GM23338 (cell line): ENCODE measurements at regions not wholly inside any gene's neighbourhood (a gene's known extent, or its start where the extent isn't known, plus 50 kb on each side); places are given as distances from the start of the nearest gene placed in this dataset.
A peak's percentile ranks its signal among the peaks of the same experiment; 100 is the strongest.

Source experiments
- ATAC-seq: fragments of 200-7000 bp; cut with Tn5 transposase; 3 replicates; pipeline ENCODE4 v1.9.1; 2020
- DNase-seq: peaks from one replicate; pipeline ENCODE4 v3.0.0-alpha.2; 2015; ENCODE audit warnings: low spot score
- H2AFZ ChIP-seq: fragments of 200-600 bp; sonication (generic); 2 replicates; pipeline ENCODE4 v1.8.0; 2016; ENCODE audit warnings: antibody characterized with exemption, mild to moderate bottlenecking, moderate library complexity
- H3F3A ChIP-seq: fragments of 200-600 bp; sonication (generic); replicated peaks from 2 replicates; pipeline ENCODE4 v1.8.0; 2017; ENCODE audit warnings: antibody characterized with exemption, mixed run types, low read depth
- H3K27ac ChIP-seq: fragments of 200-600 bp; sonication (generic); 2 replicates; pipeline ENCODE4 v1.6.1; 2016; ENCODE audit warnings: low read depth
- H3K27me3 ChIP-seq: fragments of 200-600 bp; sonication (generic); 2 replicates; pipeline ENCODE4 v1.8.0; 2016; ENCODE audit warnings: mild to moderate bottlenecking, mixed run types, moderate library complexity; ENCODE audit not compliant: insufficient read depth
- H3K36me3 ChIP-seq: fragments of 200-600 bp; sonication (generic); 2 replicates; pipeline ENCODE4 v1.8.0; 2016; ENCODE audit warnings: mild to moderate bottlenecking; ENCODE audit not compliant: insufficient read depth
- H3K4me1 ChIP-seq: fragments of 200-600 bp; sonication (generic); 2 replicates; pipeline ENCODE4 v1.8.0; 2016; ENCODE audit warnings: mild to moderate bottlenecking, moderate library complexity; ENCODE audit not compliant: insufficient read depth
- H3K4me2 ChIP-seq: fragments of 200-600 bp; sonication (generic); 2 replicates; pipeline ENCODE4 v1.7.1; 2017; ENCODE audit warnings: mixed run types
- H3K4me3 ChIP-seq: fragments of 200-600 bp; sonication (generic); 2 replicates; pipeline ENCODE4 v1.6.1; 2016; ENCODE audit warnings: mixed run types
- H3K79me2 ChIP-seq: fragments of 200-600 bp; sonication (generic); replicated peaks from 2 replicates; pipeline ENCODE4 v1.8.0; 2017; ENCODE audit warnings: mild to moderate bottlenecking; ENCODE audit not compliant: insufficient read depth
- H3K9me2 ChIP-seq: fragments of 200-600 bp; sonication (generic); 2 replicates; pipeline ENCODE4 v1.8.0; 2017; ENCODE audit not compliant: insufficient read depth
- H4K20me1 ChIP-seq: fragments of 200-600 bp; sonication (generic); replicated peaks from 2 replicates; pipeline ENCODE4 v1.8.0; 2017; ENCODE audit warnings: mild to moderate bottlenecking; ENCODE audit not compliant: insufficient read depth
- H3K27ac Mint-ChIP-seq: 2 replicates; pipeline ENCODE4 v1.8.0; 2020; ENCODE audit warnings: inconsistent platforms, mild to moderate bottlenecking, moderate library complexity, mixed read lengths
- H3K27me3 Mint-ChIP-seq: 3 replicates; pipeline ENCODE4 v1.8.0; 2022; ENCODE audit warnings: low read depth, mild to moderate bottlenecking, moderate library complexity, mixed read lengths, inconsistent platforms; ENCODE audit not compliant: insufficient read depth, poor library complexity
- H3K36me3 Mint-ChIP-seq: 3 replicates; pipeline ENCODE4 v1.8.0; 2021; ENCODE audit warnings: low read depth, mild to moderate bottlenecking, inconsistent platforms, moderate library complexity, mixed read lengths
- H3K4me1 Mint-ChIP-seq: 3 replicates; pipeline ENCODE4 v1.8.0; 2020; ENCODE audit warnings: mild to moderate bottlenecking, inconsistent platforms, mixed read lengths
- H3K4me3 Mint-ChIP-seq: 3 replicates; pipeline ENCODE4 v1.8.0; 2021; ENCODE audit warnings: moderate library complexity, mild to moderate bottlenecking, inconsistent platforms, mixed read lengths
- H3K9me3 Mint-ChIP-seq: 3 replicates; pipeline ENCODE4 v1.8.0; 2020; ENCODE audit warnings: moderate library complexity, mild to moderate bottlenecking, inconsistent platforms, mixed read lengths
- CREB1 ChIP-seq: fragments of 250-450 bp; sonication (Bioruptor Pico); IDR thresholded peaks from 2 replicates; pipeline ENCODE4 v1.5.0; 2020; ENCODE audit warnings: low read depth, mild to moderate bottlenecking, moderate library complexity
- EZH2 ChIP-seq: fragments of 200-600 bp; sonication (generic); IDR thresholded peaks from one replicate; pipeline ENCODE4 v1.8.0; 2017; ENCODE audit warnings: antibody characterized with exemption, mild to moderate bottlenecking, low read depth; ENCODE audit not compliant: unreplicated experiment
- EZH2phosphoT487 ChIP-seq: fragments of 200-600 bp; sonication (generic); IDR thresholded peaks from one replicate; pipeline ENCODE4 v1.8.1; 2018; ENCODE audit warnings: antibody characterized with exemption; ENCODE audit not compliant: unreplicated experiment
- NANOG ChIP-seq: IDR thresholded peaks from 2 replicates; pipeline ENCODE4 v1.6.1; 2016; ENCODE audit warnings: antibody characterized with exemption, borderline replicate concordance
- POLR2AphosphoS5 ChIP-seq: IDR thresholded peaks from 2 replicates; pipeline ENCODE4 v1.6.1; 2016; ENCODE audit warnings: antibody characterized with exemption, low read depth
- REST ChIP-seq: IDR thresholded peaks from one replicate; pipeline ENCODE4 v1.6.1; 2018; ENCODE audit warnings: antibody characterized with exemption; ENCODE audit not compliant: unreplicated experiment
- STAT1 ChIP-seq: IDR thresholded peaks from one replicate; pipeline ENCODE4 v1.6.1; 2016; ENCODE audit warnings: antibody characterized with exemption; ENCODE audit not compliant: unreplicated experiment
- ZNF114 ChIP-seq: fragments of 250-450 bp; sonication (Bioruptor Pico); IDR thresholded peaks from 2 replicates; pipeline ENCODE4 v1.5.0; 2020; ENCODE audit warnings: mild to moderate bottlenecking, moderate library complexity
- ZNF331 ChIP-seq: fragments of 250-450 bp; sonication (Bioruptor Pico); IDR thresholded peaks from 2 replicates; pipeline ENCODE4 v1.5.0; 2020; ENCODE audit warnings: low read depth, mild to moderate bottlenecking, moderate library complexity
- ZNF462 ChIP-seq: fragments of 250-450 bp; sonication (Bioruptor Pico); IDR thresholded peaks from 2 replicates; pipeline ENCODE4 v1.5.0; 2020; ENCODE audit warnings: mild to moderate bottlenecking, moderate library complexity

- TF ChIP-seq ZNF462 (CRISPR knock-in tag) (no peak), NANOG (no peak), EZH2phosphoT487 (no peak), EZH2 (no peak)
Measured at GRCh38 chr10:80878330-80878729, 340.6 kb downstream of the SH2D4B start (continued).

GRCh38 chr10:80890146-80890545, 352.4 kb downstream of the SH2D4B start:
- peaks cover 41% of the 10 kb centered on the region for H3K4me1 Mint-ChIP-seq
- Histone ChIP-seq H3K27me3 (peaks cover 31% of the 10 kb centered on the region), H3K4me2 (peak overlapping the region; percentile 45; the same call in 1 of the 2 replicates), H3K4me3 (no peak overlapping the region), H3K79me2 (no peaks in the 10 kb centered on the region), H3F3A (no peaks in the 10 kb centered on the region), H2AFZ (no peak overlapping the region), H4K20me1 (no peaks in the 10 kb centered on the region), H3K27ac (no peak overlapping the region), H3K4me1 (peaks cover 35% of the 10 kb centered on the region), H3K36me3 (no peaks in the 10 kb centered on the region), H3K9me2 (no peaks in the 10 kb centered on the region)
- DNase-seq: no peak
- no peak overlapping the region for H3K4me3 Mint-ChIP-seq
- peaks cover 2% of the 10 kb centered on the region; the same call in 1 of the 3 replicates for H3K36me3 Mint-ChIP-seq
- H3K27me3 Mint-ChIP-seq: peaks cover 31% of the 10 kb centered on the region
- no peak for ATAC-seq
- H3K27ac Mint-ChIP-seq: no peak overlapping the region
- peaks cover 9% of the 10 kb centered on the region; the same call in 2 of the 3 replicates for H3K9me3 Mint-ChIP-seq
- TF ChIP-seq NANOG (no peak), REST (no peak), STAT1 (no peak), POLR2AphosphoS5 (no peak), ZNF331 (CRISPR knock-in tag) (no peak), ZNF114 (CRISPR knock-in tag) (no peak), EZH2phosphoT487 (no peak), CREB1 (CRISPR knock-in tag) (no peak)
